Fibroblast of the conjunctiva (primary cell): ENCODE measurements at regions not wholly inside any gene's neighbourhood (a gene's known extent, or its start where the extent isn't known, plus 50 kb on each side); places are given as distances from the start of the nearest gene placed in this dataset.
A peak's percentile ranks its signal among the peaks of the same experiment; 100 is the strongest.
"Not testable (repeated sequence)": the region's sequence is repeated elsewhere in the genome, so short reads cannot be mapped to it uniquely, and the experiment has no call there.

Experiments used
- DNase-seq: peaks from one replicate; pipeline ENCODE4 v3.0.0-alpha.2; 2010; ENCODE audit warnings: low read depth

DNA sequence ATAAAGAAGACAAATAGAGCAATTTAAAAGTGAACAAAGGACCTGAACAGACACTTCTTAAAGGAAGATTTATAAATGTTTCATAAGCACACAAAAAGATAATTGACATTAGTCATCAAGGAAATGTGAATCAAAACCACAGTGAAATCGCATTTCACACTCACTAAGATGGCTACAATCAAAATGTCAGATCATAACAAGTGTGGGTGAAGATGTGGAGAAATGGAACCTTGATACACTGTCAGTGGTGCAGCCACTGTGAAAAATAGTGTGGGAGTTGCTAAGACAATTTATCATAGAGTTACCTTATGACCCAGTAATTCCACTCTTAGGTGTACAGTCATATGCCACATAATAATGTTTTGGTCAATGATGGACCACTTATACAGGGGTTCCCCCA, 54.5 kb upstream of the HTR4 start:
- no peak for DNase-seq

DNA sequence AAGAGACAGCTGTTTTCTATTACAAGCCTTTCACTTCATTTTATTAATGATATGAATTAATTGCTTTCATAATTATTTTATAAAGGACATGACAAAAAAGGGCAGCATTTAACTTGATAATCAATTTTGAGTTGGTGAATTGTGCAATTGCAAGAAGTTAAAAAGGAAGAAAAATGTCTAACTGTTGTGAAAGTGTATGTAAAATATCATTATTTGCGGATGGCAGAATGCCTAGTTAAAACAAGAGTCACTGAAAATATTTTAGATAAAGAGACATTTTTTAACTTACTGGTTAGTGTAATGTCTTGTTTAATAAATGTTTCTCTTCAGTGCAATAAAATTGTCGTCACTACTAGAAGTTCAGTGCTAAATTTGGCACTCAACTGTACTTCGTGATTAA, 57.6 kb upstream of the HTR4 start:
- no peak for DNase-seq

DNA sequence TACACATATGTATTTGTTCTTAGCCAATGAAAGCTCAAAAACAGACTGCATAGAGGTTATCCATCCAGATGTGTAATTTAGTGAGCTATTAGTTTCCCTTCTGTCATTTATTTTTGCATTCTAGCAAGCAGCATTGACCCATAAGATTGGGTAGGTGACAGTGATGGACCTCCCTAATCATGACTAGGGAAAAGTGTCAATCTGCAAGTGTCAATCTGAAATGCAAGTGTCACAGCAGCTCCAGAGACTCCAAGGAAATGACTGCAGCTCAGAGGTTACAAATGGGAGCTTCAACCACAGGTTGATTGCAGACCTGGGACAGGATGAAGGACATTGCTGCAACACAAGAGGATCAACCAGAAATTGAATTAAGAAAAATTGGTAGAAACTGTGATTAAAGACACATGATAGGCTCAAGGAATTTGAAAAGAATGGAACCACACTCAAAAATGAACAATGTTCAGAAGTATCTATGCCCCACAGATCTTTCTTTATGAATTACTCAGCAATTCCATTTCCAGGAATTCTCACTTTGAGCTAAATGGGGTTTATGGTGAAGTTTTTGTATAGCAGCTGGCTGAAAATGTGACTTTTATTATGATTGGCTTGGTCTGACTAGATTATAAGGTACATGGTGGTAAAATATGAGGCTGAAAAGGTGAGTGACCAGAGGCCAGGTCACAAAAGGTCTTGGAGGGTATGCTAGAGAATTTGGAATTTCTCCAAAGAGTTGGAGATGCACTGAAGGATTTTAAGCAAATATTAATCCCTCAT, 59.6 kb upstream of the HTR4 start:
- no peak for DNase-seq

DNA sequence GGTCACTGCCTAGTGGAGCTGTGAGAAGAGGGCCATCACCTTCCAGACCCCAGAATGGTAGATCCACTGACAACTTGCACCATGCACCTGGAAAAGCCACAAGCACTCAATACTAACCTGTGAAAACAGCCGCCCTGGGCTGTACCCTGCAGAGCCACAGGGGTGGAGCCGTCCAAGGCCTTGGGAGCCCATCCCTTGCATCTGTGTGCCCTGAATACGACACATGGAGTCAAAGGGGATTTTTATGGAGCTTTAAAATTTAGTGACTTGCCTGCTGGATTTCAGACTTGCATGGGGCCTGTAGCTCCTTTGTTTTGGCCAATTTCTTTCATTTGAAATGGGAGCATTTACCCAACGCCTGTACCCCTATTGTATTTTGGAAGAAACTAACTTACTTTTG, 62.4 kb upstream of the HTR4 start:
- no peak for DNase-seq

DNA sequence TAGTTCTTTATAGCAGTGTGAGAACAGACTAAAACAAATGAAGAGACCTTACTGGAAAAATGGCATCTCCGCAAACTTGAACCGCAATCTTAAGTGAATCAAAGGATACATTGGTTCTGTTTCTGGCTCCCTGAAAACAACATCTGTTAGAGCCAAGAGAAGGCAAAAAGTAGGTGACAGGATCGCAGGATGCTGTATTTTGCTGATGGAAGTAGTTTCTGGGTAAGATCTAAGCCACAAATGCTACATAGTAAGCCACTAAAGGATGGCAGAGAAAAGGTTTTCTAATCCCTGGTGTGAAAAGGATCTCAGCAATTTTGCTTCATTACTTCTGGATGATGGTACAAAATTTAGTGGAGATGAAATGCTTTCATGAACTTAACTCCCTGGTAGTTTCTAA, 63.3 kb upstream of the HTR4 start:
- no peak for DNase-seq

DNA sequence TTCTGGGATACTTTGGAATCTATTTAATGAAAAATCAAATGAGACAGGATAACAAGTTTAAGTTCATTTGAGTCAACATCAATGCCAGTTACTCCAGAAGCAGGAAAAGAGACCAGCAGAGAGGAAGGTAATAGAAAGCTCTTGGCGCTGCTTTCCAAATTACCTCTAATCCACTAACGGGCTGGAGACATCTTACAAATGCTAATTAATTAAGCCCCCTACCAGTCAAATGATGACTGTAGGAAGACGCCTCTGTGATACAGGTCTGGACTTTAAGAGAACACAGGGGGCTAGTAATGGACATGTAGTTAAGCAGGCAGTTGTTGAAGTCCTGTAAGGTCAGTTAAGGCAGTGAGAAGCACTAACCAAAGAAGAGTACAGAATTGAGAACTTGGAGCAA, 65.3 kb upstream of the HTR4 start:
- no peak for DNase-seq

DNA sequence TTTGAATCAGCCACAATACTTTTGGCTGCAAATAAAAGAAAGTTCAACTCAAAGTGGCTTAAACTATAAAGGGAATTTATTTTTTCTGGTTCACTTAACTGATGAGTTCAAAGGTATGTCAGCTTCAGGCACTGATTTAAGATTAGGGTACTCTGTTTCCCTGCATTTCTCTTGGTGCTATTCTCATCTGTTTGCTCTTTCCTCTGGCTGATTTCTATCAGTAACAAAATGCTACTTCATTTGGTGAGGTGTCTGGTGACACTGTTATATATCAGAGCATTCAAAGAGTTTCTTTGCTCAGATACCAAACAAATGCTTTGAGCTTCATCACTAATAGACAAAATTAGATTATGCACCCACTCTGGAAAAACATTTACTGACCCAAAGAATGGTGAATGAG, 65.9 kb upstream of the HTR4 start:
- no peak for DNase-seq

DNA sequence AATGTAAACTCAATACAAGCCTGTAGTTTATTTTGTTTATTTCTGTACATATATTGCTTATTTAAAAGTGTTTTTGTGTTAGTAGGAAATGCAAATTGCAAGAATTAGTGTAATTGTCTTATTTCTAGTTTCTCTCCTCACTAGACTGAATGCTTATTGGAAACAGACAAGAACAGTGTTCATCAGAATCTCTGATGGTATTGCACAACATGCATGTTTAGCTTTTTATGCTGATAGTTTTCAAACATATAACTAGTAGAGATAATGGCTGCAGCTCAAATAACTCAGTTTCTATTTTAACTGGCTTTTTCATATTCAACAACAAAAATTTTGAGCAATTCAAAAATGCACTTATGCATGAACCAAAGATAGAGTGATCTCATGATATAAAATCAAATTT, 68.8 kb upstream of the HTR4 start:
- DNase-seq = no peak

DNA sequence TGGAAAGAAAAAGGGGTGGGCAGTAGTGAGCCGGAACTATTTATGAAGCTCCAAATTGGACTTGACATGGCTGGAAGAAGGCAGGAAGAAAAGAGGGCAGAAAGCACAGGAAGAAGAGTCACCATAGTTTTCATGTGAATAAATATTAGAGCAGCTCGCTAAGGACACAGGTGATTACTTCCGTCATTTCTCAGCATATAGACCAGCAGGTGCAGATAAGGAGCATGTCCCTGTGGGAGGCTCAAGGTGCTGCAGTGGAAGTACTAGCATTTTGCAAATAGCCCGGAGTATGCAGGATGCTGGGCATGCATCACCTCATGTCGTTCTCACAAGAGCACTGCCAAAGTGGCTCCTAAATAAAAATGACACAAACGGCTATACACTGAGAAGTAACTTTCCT, 71.3 kb upstream of the HTR4 start:
- no peak for DNase-seq

DNA sequence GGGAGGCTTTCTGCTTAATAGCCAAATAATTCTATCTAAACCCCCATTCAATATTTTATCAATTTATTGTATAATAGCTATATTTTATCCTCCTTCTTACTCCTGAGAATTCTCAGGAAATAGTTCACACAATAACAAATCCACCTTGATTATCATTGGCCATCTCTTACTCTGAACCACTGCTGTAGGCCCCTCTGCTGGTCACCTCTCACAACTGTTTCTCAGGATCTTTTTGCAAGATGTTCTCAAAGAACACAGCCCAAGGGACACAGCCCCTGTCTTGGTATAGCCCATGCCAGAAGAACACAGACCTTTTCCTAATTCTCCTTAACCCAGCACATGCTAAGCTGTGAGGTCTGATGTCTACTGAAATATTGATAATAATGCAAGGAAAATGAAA, 74.9 kb upstream of the HTR4 start:
- DNase-seq = no peak

DNA sequence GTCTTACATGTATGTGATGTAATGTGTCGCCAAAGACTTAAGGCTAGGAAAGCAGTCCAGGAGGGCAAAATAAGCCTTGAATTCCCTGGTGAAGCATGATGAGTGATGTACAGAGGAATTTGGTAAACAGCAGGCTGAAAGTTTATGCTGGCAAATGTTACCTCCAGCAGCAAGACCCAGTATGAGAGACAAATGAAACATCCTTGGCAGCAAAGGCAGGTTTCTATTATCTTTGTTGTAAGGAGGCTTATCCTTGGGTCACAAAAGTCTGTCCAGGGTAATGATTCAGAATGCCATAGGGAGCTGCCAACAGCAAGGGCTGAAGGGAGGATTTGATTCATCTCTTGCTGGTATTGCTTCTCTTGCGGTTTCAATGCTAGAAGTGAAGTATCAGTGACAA, 75.9 kb upstream of the HTR4 start:
- peak; percentile 12 for DNase-seq

DNA sequence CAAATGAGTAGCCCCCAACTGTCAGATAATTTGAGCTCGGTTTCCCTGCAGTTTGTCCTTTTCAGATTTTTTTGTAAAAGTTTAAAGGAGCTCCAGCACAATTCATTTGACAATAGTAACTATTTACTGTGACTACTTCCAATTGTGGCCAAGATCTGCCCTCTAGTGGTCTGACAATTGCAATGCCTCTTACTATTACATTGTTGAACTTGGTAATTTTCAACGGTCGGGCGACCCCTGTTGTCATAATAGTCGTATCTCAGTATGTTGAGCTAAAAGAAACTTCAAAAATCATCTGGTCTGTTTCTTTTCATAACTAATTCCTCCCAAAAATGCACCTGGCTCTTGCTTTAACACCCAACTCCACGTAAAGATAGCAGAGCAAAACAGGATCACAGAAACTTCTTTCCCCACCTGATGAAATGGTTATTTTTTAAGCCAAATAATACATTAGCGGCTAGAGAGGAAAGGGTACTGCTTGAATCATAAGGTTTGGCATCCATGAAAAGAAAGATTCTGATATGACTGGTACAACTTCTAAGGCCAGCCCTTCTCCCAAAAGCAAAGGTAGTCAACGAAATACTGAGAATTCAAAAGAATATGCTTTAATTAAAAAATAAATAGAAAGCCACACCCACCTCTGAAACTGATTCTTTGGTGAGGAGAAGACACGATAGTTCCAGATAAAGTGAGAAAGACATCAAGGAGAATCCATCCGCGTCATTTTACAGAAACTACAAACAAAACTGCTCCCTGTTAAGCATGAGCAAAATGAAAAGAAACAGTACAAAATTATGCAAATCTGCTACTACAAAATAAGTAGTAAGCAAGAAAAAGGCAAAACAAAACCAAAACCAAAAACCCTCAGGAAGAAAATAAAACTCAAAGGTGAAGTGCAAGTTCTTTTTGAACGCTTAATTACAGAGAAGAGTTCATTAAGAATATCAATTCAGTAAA, 76.9 kb upstream of the HTR4 start:
- peak; percentile 89 for DNase-seq

DNA sequence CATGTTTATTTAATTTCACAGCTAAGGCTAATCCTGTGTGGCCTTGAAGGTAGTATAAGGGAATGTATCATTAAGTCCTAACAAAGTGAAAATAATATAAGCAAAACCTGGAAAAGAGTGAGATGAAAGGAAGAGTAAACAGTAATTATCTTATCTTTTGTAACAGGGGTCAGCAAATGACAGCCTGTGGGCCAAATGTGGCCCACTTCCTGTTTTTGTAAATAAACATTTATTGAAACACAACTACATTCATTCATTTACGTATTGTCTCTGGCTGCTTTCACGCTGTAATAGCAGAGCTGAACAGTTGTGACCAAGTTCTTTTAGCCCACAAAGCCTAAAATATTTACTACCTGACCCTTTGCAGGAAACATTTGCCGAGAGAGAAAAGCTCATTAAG, 78.4 kb upstream of the HTR4 start:
- DNase-seq = no peak

DNA sequence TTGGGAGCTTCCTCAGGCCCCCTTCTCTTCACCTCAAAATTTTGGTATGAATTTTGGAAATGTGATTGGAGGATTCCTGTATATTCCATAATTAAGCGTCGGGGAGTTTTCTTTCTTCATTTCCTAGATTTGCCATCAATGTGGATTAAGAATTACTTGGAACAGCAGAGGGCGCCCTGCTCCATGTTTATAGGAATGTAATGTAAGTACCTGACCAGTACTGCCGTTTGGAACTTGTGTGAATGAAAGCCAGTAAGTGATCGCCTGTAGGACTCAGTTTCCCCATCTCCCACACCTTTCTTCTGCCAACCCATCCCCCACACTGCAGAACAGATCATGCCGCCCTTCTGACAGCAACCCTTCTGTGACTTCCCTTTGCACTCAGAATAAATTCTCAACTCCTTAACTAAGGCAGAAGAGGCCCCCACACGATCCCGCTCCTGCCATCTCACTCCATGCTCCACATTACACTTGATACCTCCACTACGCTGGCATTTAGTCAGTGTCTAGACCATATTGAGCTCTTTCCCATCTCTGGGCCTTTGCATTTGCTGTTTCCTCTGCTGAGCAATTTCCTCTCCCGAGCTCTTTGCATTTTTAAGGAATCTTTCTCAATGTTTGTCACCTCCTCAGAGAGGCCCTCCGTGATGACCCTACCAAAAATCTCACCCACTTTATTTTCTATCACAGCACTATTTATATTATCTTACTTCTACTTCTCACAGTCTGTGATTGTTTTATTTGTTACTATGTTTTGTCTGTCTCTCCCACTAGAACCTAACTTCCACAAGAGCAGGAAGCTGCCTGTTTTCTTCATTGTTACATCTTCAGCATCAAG, 79.5 kb upstream of the HTR4 start:
- DNase-seq = peak; percentile 76

DNA sequence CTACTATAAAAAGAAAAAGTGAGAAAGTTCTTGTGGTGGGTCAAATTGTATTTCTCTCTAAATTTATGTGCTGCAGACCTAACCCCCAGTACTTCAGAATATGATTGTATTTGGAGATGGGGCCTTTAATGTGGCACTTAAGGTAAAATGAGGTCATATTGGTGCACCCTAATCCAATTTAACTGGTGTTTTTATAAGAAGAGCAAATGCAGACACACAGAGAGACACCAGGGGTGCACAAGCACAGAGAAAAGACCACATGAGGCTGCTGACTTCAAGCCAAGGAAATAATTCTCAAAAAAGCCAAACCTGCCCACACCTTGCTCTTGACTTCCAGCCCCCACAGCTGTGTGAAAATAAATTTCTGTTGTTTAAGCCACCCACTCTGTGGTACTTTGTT, 80.2 kb upstream of the HTR4 start:
- no peak for DNase-seq

DNA sequence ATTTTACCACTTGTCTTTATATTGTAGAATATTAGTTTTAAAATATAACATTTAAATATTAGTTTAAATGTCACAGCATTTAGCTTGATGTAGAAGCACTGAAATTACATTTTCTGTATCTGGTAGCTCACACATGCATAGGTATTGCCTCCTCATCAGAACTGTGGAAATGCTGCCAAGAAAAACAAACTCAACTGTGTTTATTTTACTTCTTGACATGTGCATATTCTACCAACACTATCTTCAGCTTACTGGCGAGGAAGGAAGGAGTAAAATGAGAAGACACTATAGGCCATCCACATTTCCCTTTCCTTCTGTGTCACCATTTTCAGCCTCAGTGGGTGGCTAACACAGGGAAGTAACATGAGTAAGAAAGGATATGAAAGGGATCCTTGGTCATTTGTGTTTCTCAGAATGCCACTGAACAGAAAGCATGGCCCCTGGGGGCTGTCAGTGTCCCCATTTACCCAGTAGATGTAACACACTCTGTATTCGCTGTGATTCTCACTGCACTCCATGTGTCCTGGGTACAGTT, 81.0 kb upstream of the HTR4 start:
- no peak for DNase-seq

DNA sequence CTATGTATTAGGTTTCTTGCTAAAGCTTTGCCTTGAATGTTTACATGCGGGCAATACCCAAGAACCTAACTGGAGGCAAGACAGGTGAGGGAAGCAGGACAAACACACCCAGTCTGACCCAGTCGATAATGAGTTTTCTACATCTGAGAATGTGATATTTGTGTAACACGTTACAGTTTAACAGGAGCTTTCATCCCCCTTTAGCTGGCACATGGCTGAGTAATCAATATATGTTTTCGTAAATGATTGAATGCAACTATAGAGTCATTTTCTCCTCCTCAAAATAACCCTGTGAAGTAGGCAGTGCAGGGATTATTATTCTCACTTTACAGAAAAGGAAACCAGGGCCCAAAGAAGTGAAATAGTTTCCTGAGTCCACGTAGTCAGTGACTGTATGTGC, 84.7 kb upstream of the HTR4 start:
- no peak for DNase-seq

DNA sequence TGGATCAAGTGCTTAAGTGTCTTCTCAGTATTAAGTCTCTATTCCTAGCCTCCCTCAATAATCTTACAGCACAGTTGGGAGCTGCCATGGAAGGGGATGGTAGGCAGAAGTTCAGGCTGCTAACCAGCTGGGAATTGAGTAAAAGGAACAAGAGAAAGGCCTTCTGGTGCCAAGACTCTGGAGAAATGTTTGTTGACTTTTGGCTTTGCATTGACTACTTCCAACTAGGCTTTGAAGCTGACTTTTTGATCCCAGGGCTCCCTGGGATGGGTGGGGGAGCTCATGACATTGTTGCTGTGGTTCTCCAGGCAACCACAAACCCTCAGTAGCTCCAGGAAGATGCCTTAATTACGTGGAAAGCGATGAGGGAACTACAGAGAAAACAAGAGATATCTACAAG, 85.2 kb upstream of the HTR4 start:
- DNase-seq = peak; percentile 20

DNA sequence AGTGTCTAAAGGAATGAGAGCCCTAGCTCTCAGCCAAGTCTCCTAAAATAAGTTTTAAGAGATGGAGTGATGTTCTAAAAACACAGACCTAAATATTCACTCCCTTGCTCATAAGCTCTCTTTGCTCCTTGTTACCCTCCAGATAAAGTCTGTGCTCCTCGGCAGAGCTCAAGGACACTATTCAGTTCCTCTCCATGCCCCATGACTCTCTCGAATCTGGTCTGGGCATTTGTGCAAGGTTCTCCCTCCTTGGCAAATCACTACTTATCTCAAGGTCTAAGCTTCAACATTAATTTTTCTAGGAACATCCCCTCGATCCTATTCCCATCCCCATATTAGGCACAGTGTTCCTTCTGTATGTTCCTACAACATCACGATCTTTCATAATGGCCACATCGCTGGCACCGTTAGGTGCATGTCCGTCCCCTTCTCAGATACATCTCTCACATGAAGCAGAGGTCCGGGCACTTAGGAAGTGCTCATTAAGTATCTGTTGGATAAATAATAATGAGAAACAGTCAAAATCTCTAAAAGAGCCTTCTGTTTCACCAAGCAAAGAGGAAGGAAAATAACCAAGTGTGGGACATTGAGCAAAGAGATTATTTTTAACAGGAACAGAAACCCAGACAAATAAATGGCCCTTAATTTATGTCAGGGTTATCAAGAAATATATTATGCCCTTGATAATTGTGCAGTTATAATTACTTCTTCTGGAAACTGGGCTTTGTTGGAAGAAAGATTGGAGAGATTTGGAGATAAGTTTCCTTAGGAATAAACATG, 85.9 kb upstream of the HTR4 start:
- no peak for DNase-seq

DNA sequence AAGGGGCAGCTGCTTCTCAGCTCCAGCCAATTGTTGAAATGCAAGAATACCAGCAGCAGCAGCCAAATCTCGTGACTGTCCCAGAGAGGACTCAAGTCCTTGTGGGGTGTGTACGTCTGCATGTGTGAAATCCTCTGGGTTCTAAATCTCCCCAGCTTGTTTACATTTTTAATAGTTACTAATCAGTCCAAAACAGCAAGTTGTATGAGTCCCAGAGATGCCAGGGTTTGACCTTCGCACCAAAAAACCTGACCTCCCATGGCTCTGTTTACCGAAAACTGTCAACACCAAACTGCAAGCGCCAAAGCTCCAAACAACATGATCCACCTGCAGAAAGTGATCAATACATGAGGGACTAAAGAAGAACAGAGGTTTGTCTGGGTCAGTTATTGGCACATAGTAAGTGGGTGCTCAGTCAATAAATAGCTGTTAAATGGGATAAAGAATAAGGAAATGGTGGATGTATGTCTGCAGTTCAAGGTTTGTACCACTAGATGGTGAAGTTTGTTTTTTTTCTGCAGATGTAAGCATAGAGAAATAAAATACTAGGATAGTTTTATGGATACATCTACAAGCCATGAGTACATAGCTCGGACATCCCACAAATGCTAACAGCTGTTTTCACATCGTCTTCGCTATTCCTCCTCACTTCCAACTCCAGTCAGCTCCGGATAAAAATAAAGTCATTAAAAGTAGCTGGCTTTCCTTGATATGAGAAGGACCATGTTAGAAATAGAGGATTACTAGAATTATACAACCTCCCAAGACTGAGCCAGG, 85.3 kb upstream of the ADRB2 start:
- DNase-seq = peak; percentile 49

DNA sequence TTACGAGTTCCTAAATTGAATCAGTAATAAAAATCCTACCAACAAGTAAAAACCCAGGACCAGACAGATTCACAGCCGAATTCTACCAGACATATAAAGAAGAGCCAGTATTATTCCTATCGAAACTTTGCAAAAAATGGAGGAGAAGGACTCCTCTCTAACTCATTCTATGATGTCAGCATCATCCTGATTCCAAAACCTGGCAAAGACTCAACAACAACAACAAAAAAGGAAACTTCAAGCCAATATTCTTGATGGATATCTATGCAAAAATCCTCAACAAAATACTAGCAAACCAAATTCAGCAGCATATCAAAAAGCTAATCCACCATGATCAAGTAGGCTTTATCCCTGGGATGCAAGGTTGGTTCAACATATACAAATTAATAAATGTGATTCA, 84.6 kb upstream of the ADRB2 start:
- not testable (repeated sequence) for DNase-seq
